HEK293 (cell line): ENCODE measurements at regions not wholly inside any gene's neighbourhood (a gene's known extent, or its start where the extent isn't known, plus 50 kb on each side); places are given as distances from the start of the nearest gene placed in this dataset.

Source experiments
- BCL11A ChIP-seq: fragments of 450-650 bp; formaldehyde crosslinking; IDR thresholded peaks from 2 replicates; pipeline ENCODE4 v1.5.1; 2016; ENCODE audit warnings: low read depth, missing biosample characterization, missing genetic modification characterization
- HOXC10 ChIP-seq: sonication (generic); formaldehyde crosslinking; IDR thresholded peaks from 2 replicates; pipeline ENCODE4 v1.8.1; 2023; ENCODE audit warnings: mild to moderate bottlenecking, missing genetic modification reagents
- IKZF3 ChIP-seq: fragments of 450-650 bp; IDR thresholded peaks from 2 replicates; pipeline ENCODE4 v1.5.0; 2018; ENCODE audit warnings: missing biosample characterization, mild to moderate bottlenecking, missing genetic modification characterization, moderate library complexity
- INSM2 ChIP-seq: fragments of 450-650 bp; formaldehyde crosslinking; IDR thresholded peaks from 2 replicates; pipeline ENCODE4 v1.5.1; 2016; ENCODE audit warnings: missing biosample characterization, missing genetic modification characterization
- KLF1 ChIP-seq: fragments of 450-650 bp; formaldehyde crosslinking; IDR thresholded peaks from 2 replicates; pipeline ENCODE4 v1.5.1; 2016; ENCODE audit warnings: missing biosample characterization, missing genetic modification characterization
- KLF10 ChIP-seq: fragments of 450-650 bp; IDR thresholded peaks from 2 replicates; pipeline ENCODE4 v1.5.1; 2018; ENCODE audit warnings: missing biosample characterization, mild to moderate bottlenecking, missing genetic modification characterization
- TSHZ1 ChIP-seq: fragments of 450-650 bp; formaldehyde crosslinking; IDR thresholded peaks from 2 replicates; pipeline ENCODE4 v1.5.1; 2016; ENCODE audit warnings: missing biosample characterization, missing genetic modification characterization, borderline replicate concordance
- ZBTB7A ChIP-seq: fragments of 450-650 bp; formaldehyde crosslinking; IDR thresholded peaks from 2 replicates; pipeline ENCODE4 v1.5.1; 2016; ENCODE audit warnings: low read depth, missing biosample characterization, missing genetic modification characterization
- ZBTB8A ChIP-seq: fragments of 450-650 bp; formaldehyde crosslinking; IDR thresholded peaks from 2 replicates; pipeline ENCODE4 v1.5.1; 2016; ENCODE audit warnings: missing biosample characterization, missing genetic modification characterization
- ZEB2 ChIP-seq: fragments of 450-650 bp; formaldehyde crosslinking; IDR thresholded peaks from 2 replicates; pipeline ENCODE4 v1.5.1; 2016; ENCODE audit warnings: missing biosample characterization, missing genetic modification characterization
- ZNF112 ChIP-seq: fragments of 450-650 bp; formaldehyde crosslinking; IDR thresholded peaks from 2 replicates; pipeline ENCODE4 v1.5.0; 2017; ENCODE audit warnings: missing biosample characterization, missing genetic modification characterization
- ZNF138 ChIP-seq: fragments of 450-650 bp; formaldehyde crosslinking; IDR thresholded peaks from 2 replicates; pipeline ENCODE4 v1.5.1; 2016; ENCODE audit warnings: missing biosample characterization, missing genetic modification characterization, borderline replicate concordance
- ZNF155 ChIP-seq: fragments of 450-650 bp; formaldehyde crosslinking; IDR thresholded peaks from 2 replicates; pipeline ENCODE4 v1.5.1; 2016; ENCODE audit warnings: missing biosample characterization, missing genetic modification characterization
- ZNF19 ChIP-seq: fragments of 450-650 bp; formaldehyde crosslinking; IDR thresholded peaks from 2 replicates; pipeline ENCODE4; 2016; ENCODE audit warnings: missing biosample characterization, missing genetic modification characterization, low read depth
- ZNF2 ChIP-seq: fragments of 450-650 bp; formaldehyde crosslinking; IDR thresholded peaks from 2 replicates; pipeline ENCODE4 v1.5.1; 2016; ENCODE audit warnings: missing biosample characterization, missing genetic modification characterization
- ZNF221 ChIP-seq: fragments of 450-650 bp; formaldehyde crosslinking; IDR thresholded peaks from 2 replicates; pipeline ENCODE4 v1.5.1; 2017; ENCODE audit warnings: missing biosample characterization, missing genetic modification characterization, borderline replicate concordance
- ZNF274 ChIP-seq, 2 experiments: fragments of 200-500 bp in 1 of 2; fragments of 450-650 bp in 1 of 2; sonication (Bioruptor generic) in 1 of 2; formaldehyde crosslinking in 1 of 2; IDR thresholded peaks; 2 replicates each; pipeline versions ENCODE4 v1.5.1 to v1.6.1; 2014 to 2016; ENCODE audit warnings: borderline replicate concordance in 1 of 2, inconsistent platforms in 1 of 2, low read length in 1 of 2, missing biosample characterization in 1 of 2, missing genetic modification characterization in 1 of 2
- ZNF350 ChIP-seq: fragments of 450-650 bp; formaldehyde crosslinking; IDR thresholded peaks from 2 replicates; pipeline ENCODE4 v1.5.0; 2017; ENCODE audit warnings: missing biosample characterization, mild to moderate bottlenecking, missing genetic modification characterization
- ZNF394 ChIP-seq: fragments of 450-650 bp; formaldehyde crosslinking; IDR thresholded peaks from 2 replicates; pipeline ENCODE4 v1.5.1; 2016; ENCODE audit warnings: missing biosample characterization, missing genetic modification characterization, mild to moderate bottlenecking, moderate library complexity, borderline replicate concordance
- ZNF416 ChIP-seq: fragments of 450-650 bp; formaldehyde crosslinking; IDR thresholded peaks from 2 replicates; pipeline ENCODE4 v1.5.1; 2016; ENCODE audit warnings: missing biosample characterization, missing genetic modification characterization
- ZNF501 ChIP-seq: fragments of 450-650 bp; formaldehyde crosslinking; IDR thresholded peaks from 2 replicates; pipeline ENCODE4 v1.5.1; 2016; ENCODE audit warnings: missing biosample characterization, missing genetic modification characterization
- ZNF518A ChIP-seq: fragments of 450-650 bp; formaldehyde crosslinking; conservative IDR thresholded peaks from 2 replicates; pipeline ENCODE4 v1.5.1; 2016; ENCODE audit warnings: low read depth, missing biosample characterization, missing genetic modification characterization
- ZNF558 ChIP-seq: fragments of 450-650 bp; formaldehyde crosslinking; IDR thresholded peaks from 2 replicates; pipeline ENCODE4 v1.5.1; 2016; ENCODE audit warnings: missing biosample characterization, missing genetic modification characterization
- ZNF585B ChIP-seq: fragments of 450-650 bp; formaldehyde crosslinking; IDR thresholded peaks from 2 replicates; pipeline ENCODE4 v1.5.1; 2016; ENCODE audit warnings: missing biosample characterization, missing genetic modification characterization
- TF ChIP-seq, protein P1 (sequence below): fragments of 450-650 bp; formaldehyde crosslinking; IDR thresholded peaks from 2 replicates; pipeline ENCODE4; 2016; ENCODE audit warnings: missing biosample characterization, missing genetic modification characterization
- TF ChIP-seq, protein P2 (sequence below): fragments of 450-650 bp; formaldehyde crosslinking; IDR thresholded peaks from 2 replicates; pipeline ENCODE4 v1.5.1; 2016; ENCODE audit warnings: missing biosample characterization, missing genetic modification characterization

DNA sequence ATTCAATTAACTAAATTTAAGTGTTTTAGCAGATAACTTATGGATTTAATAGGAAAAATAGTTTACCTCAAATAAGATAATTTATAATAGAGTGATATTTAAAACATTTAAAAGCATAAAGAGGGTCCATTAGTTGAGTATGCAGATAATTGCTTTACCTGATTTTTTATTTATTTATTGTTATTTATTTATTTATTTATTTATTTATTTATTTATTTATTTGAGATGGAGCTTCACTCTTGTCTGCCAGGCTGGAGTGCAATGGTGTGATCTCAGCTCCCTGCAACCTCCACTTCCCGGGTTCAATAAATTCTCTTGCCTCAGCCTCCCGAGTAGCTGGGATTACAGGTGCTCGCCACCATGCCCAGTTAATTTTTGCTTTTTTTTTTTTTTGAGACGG is 982.9 kb downstream of the TFAP2A start (continued):
- no peak for TF ChIP-seq ZNF274 (IDR thresholded peaks at IDR 0.05; ENCODE audit: low read length)
- TF ChIP-seq ZNF274 (tag by site-specific recombination; IDR thresholded peaks at IDR 0.05; ENCODE audit: borderline replicate concordance): no peak
- no peak for TF ChIP-seq ZNF585B (tag by site-specific recombination)
- TF ChIP-seq INSM2 (tag by site-specific recombination): no peak
- no peak for TF ChIP-seq IKZF3 (tag by site-specific recombination)
- peak; percentile 68; the same call in 1 of the 2 replicates for TF ChIP-seq ZNF518A (tag by site-specific recombination)
- TF ChIP-seq, protein P1, sequence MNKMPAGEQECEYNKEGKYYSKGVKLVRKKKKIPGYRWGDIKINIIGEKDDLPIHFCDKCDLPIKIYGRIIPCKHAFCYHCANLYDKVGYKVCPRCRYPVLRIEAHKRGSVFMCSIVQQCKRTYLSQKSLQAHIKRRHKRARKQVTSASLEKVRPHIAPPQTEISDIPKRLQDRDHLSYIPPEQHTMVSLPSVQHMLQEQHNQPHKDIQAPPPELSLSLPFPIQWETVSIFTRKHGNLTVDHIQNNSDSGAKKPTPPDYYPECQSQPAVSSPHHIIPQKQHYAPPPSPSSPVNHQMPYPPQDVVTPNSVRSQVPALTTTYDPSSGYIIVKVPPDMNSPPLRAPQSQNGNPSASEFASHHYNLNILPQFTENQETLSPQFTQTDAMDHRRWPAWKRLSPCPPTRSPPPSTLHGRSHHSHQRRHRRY (tag by site-specific recombination): no peak
- no peak for TF ChIP-seq ZNF350 (tag by site-specific recombination)
- TF ChIP-seq BCL11A (tag by site-specific recombination): no peak
- no peak for TF ChIP-seq KLF1
- peak; percentile 50 for TF ChIP-seq ZBTB8A (tag by site-specific recombination)
- TF ChIP-seq ZEB2 (tag by site-specific recombination): no peak
- TF ChIP-seq, protein P2, sequence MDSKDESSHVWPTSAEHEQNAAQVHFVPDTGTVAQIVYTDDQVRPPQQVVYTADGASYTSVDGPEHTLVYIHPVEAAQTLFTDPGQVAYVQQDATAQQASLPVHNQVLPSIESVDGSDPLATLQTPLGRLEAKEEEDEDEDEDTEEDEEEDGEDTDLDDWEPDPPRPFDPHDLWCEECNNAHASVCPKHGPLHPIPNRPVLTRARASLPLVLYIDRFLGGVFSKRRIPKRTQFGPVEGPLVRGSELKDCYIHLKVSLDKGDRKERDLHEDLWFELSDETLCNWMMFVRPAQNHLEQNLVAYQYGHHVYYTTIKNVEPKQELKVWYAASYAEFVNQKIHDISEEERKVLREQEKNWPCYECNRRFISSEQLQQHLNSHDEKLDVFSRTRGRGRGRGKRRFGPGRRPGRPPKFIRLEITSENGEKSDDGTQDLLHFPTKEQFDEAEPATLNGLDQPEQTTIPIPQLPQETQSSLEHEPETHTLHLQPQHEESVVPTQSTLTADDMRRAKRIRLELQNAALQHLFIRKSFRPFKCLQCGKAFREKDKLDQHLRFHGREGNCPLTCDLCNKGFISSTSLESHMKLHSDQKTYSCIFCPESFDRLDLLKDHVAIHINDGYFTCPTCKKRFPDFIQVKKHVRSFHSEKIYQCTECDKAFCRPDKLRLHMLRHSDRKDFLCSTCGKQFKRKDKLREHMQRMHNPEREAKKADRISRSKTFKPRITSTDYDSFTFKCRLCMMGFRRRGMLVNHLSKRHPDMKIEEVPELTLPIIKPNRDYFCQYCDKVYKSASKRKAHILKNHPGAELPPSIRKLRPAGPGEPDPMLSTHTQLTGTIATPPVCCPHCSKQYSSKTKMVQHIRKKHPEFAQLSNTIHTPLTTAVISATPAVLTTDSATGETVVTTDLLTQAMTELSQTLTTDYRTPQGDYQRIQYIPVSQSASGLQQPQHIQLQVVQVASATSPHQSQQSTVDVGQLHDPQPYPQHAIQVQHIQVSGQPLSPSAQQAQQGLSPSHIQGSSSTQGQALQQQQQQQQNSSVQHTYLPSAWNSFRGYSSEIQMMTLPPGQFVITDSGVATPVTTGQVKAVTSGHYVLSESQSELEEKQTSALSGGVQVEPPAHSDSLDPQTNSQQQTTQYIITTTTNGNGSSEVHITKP (tag by site-specific recombination): no peak
- TF ChIP-seq HOXC10 (CRISPR knock-in tag): no peak
- TF ChIP-seq ZNF138 (tag by site-specific recombination): no peak
- TF ChIP-seq ZNF394 (tag by site-specific recombination): peak; percentile 75; the same call in 1 of the 2 replicates
- no peak for TF ChIP-seq ZNF416
- no peak for TF ChIP-seq ZNF221 (tag by site-specific recombination)
- no peak for TF ChIP-seq TSHZ1 (tag by site-specific recombination)
- no peak for TF ChIP-seq KLF10
- no peak for TF ChIP-seq ZNF19 (tag by site-specific recombination)
- TF ChIP-seq ZNF2 (tag by site-specific recombination): no peak
- no peak for TF ChIP-seq ZNF112 (tag by site-specific recombination)
- peak; percentile 23; the same call in 1 of the 2 replicates for TF ChIP-seq ZNF558
- TF ChIP-seq ZNF501: no peak
- TF ChIP-seq ZNF155 (tag by site-specific recombination): no peak
- no peak for TF ChIP-seq ZBTB7A (tag by site-specific recombination)
